Spleen (tissue), 7 donors: ENCODE measurements at regions not wholly inside any gene's neighbourhood (a gene's known extent, or its start where the extent isn't known, plus 50 kb on each side); places are given as distances from the start of the nearest gene placed in this dataset.

Experiments
- POLR2A ChIP-seq, 3 donors: fragments of 450-650 bp; IDR thresholded peaks; one replicate each; pipeline ENCODE4 v1.5.1; 2017; ENCODE audit warnings: antibody characterized with exemption in 3 of 3, mild to moderate bottlenecking in 1 of 3
- POLR2AphosphoS5 ChIP-seq, 3 donors: sonication (generic); formaldehyde crosslinking; IDR thresholded peaks; one replicate each; pipeline ENCODE4 v1.5.1; 2017; ENCODE audit warnings: antibody characterized with exemption in 3 of 3
- TF ChIP-seq, protein P1 (sequence below), 11 experiments: fragments of 200-600 bp in 7 of 11; fragments of 450-650 bp in 4 of 11; sonication (generic) in 4 of 11; IDR thresholded peaks in 8 of 11; conservative IDR thresholded peaks in 3 of 11; 1 replicate in 7 of 11; 2 replicates in 4 of 11; pipeline versions ENCODE4 v1.4.0 to v1.8.0; 2016 to 2021; ENCODE audit warnings: antibody characterized with exemption in 11 of 11, inconsistent platforms in 4 of 11, mild to moderate bottlenecking in 1 of 11
- donor health status: DM: no; HTN: no; CAD: no; lungs with moderate emphysema.
- donor health status: DM: no; HTN: no; CAD: no.
- donor health status: DM: no; HTN: no; CAD: no.

GRCh38 chr13:105788530-105788929 is 746.9 kb downstream of the EFNB2 start:
- TF ChIP-seq POLR2A (IDR thresholded peaks at IDR 0.05), result no peak
- no peak for TF ChIP-seq POLR2AphosphoS5 (IDR thresholded peaks at IDR 0.05)
- TF ChIP-seq, protein P1, sequence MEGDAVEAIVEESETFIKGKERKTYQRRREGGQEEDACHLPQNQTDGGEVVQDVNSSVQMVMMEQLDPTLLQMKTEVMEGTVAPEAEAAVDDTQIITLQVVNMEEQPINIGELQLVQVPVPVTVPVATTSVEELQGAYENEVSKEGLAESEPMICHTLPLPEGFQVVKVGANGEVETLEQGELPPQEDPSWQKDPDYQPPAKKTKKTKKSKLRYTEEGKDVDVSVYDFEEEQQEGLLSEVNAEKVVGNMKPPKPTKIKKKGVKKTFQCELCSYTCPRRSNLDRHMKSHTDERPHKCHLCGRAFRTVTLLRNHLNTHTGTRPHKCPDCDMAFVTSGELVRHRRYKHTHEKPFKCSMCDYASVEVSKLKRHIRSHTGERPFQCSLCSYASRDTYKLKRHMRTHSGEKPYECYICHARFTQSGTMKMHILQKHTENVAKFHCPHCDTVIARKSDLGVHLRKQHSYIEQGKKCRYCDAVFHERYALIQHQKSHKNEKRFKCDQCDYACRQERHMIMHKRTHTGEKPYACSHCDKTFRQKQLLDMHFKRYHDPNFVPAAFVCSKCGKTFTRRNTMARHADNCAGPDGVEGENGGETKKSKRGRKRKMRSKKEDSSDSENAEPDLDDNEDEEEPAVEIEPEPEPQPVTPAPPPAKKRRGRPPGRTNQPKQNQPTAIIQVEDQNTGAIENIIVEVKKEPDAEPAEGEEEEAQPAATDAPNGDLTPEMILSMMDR (IDR thresholded peaks at IDR 0.05 in 8 of 11, conservative IDR thresholded peaks at IDR 0.05 in 3 of 11), result no peak
